Fibroblast of lung (primary cell): ENCODE measurements at regions not wholly inside any gene's neighbourhood (a gene's known extent, or its start where the extent isn't known, plus 50 kb on each side); places are given as distances from the start of the nearest gene placed in this dataset.

Source experiments
- DNase-seq, 2 donors: peaks; one replicate each; pipeline versions ENCODE4 v3.0.0 to v3.0.0-alpha.2; 2010; ENCODE audit warnings: low read depth in 2 of 2
- H2AFZ ChIP-seq: 2 replicates; pipeline ENCODE4 v1.5.1; 2012; ENCODE audit warnings: low read length, control low read depth, inconsistent platforms
- H3K27ac ChIP-seq: 2 replicates; pipeline ENCODE4 v1.5.1; 2011; ENCODE audit warnings: low read length, control low read depth; ENCODE audit not compliant: insufficient read depth
- H3K27me3 ChIP-seq: 2 replicates; pipeline ENCODE4 v1.5.1; 2011; ENCODE audit warnings: mild to moderate bottlenecking, low read length; ENCODE audit not compliant: control insufficient read depth, insufficient read depth
- H3K36me3 ChIP-seq: 2 replicates; pipeline ENCODE4 v1.5.1; 2011; ENCODE audit warnings: low read length; ENCODE audit not compliant: control insufficient read depth, insufficient read depth
- H3K4me1 ChIP-seq: 2 replicates; pipeline ENCODE4 v1.5.1; 2011; ENCODE audit warnings: low read length; ENCODE audit not compliant: control insufficient read depth, insufficient read depth; ENCODE audit errors: extremely low read depth
- H3K4me2 ChIP-seq: 2 replicates; pipeline ENCODE4 v1.5.1; 2011; ENCODE audit warnings: low read length, control low read depth; ENCODE audit not compliant: insufficient read depth; ENCODE audit errors: extremely low read depth
- H3K4me3 ChIP-seq, 4 experiments: fragments of 200-600 bp in 1 of 4; sonication (generic) in 1 of 4; replicated peaks in 1 of 4; 2 replicates each; pipeline ENCODE4 v1.5.1; 2011 to 2016; ENCODE audit warnings: low read length in 4 of 4, low read depth in 3 of 4, mild to moderate bottlenecking in 3 of 4, control low read depth in 2 of 4, inconsistent platforms in 1 of 4, mixed read lengths in 1 of 4; ENCODE audit not compliant: insufficient read depth in 1 of 4; ENCODE audit errors: control extremely low read depth in 1 of 4
- H3K79me2 ChIP-seq: 2 replicates; pipeline ENCODE4 v1.5.1; 2012; ENCODE audit warnings: mild to moderate bottlenecking, low read length, inconsistent platforms; ENCODE audit not compliant: control insufficient read depth, insufficient read depth
- H3K9ac ChIP-seq: 2 replicates; pipeline ENCODE4 v1.5.1; 2011; ENCODE audit warnings: mild to moderate bottlenecking, low read length, control low read depth; ENCODE audit not compliant: insufficient read depth
- H3K9me3 ChIP-seq: 2 replicates; pipeline ENCODE4 v1.5.1; 2012; ENCODE audit warnings: low read depth, low read length; ENCODE audit not compliant: control insufficient read depth, insufficient read depth
- H4K20me1 ChIP-seq: 2 replicates; pipeline ENCODE4 v1.5.1; 2011; ENCODE audit warnings: low read length; ENCODE audit not compliant: control insufficient read depth, insufficient read depth; ENCODE audit errors: extremely low read depth
- CTCF ChIP-seq, 2 donors: IDR thresholded peaks in 1 of 2; conservative IDR thresholded peaks in 1 of 2; 1 replicate in 1 of 2; 2 replicates in 1 of 2; pipeline ENCODE4 v1.5.1; 2011 to 2012; ENCODE audit warnings: low read length in 2 of 2, control low read depth in 1 of 2, inconsistent platforms in 1 of 2, low read depth in 1 of 2, mild to moderate bottlenecking in 1 of 2
- EZH2 ChIP-seq: IDR thresholded peaks from 2 replicates; pipeline ENCODE4 v1.5.1; 2012; ENCODE audit warnings: low read length, control low read depth, mild to moderate bottlenecking; ENCODE audit errors: missing control alignments

DNA sequence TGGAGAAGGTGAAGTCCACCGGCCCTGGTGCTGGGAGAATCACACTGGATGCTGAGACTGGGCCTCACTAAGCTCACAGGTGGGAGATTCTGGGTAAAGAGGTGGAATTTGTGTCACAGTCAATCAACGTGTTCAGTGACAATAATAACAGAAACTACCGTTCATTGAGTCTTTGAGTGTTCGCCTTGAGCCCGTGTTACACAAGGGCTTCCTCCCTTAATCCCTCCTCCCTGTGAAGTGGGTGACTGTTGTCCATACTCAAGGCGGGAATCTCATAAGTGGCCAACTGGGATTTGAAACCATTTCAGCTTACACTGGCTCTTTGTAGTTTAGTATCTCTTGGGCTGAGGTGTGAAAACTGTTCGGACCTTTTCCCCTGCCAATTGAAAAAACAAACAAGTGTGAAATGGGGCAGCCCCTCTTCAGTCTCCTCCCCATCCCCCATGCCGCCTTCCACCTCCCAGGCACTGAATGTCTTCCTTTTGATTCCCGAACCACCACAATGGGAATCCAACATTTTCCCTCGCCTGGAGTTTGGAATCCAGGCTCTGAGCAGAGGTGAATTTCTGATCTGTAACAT is 502.4 kb downstream of the MIAT start:
- Histone ChIP-seq H3K27ac (no peak overlapping the region), H3K36me3 (no peaks in the 10 kb centered on the region), H3K9me3 (no peaks in the 10 kb centered on the region), H3K4me2 (no peak overlapping the region), H4K20me1 (no peaks in the 10 kb centered on the region), H3K9ac (no peak overlapping the region), H3K4me1 (no peaks in the 10 kb centered on the region), H3K4me3 (no peak overlapping the region), H3K79me2 (no peaks in the 10 kb centered on the region), H2AFZ (no peak overlapping the region), H3K27me3 (peaks cover 14% of the 10 kb centered on the region)
- TF ChIP-seq CTCF (conservative IDR thresholded peaks at IDR 0.05 in 1 of 2, IDR thresholded peaks at IDR 0.05 in 1 of 2; ENCODE audit: low read depth in 1 of 2, low read length in 2 of 2) (no peak), EZH2 (no peak)
- DNase-seq = no peak

DNA sequence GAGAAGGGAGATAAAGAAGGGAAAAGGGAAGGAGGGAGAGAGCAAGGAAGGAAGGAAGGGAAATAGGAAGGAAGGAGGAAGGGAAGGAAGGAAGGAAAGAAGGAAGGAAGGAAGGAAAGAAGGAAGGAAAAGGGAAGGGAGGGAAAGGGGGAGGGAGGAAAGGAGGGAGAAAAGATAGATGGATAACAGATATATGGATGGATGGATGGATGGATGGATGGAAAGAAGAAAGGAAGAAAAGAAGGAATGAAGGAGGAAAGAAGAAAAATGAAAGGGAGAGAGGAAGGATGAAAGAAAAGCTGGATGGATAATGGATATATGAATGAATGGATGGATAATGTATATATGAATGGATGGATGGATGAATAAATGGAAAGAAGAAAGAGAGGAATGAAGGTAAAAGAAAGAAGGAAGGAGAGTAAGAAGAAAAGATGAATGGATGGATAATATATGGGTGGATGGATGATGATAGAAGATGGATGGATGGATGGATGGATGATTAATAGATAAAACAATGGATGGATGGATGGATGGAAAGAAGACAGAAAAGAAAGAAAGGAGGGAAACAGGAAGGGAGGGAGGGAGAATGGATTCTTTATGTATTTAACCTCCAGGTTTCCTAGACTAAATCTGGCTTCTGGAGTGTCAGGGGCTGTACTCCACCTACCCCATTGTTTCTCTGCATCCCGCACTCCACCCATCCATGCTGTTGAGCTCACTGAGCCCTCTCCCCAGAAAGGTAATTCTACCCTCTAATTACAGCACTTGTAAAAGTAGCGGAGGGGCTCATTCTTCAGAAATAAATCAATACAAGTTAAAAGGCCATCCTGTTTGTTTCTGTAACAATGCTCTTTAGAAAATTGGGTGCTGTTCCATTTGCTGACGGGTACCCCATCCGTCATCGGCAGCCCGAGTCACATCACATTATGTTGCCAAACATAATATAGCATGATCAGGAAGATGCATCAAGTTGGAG is 506.1 kb downstream of the MIAT start:
- no peak for DNase-seq
- Histone ChIP-seq H4K20me1 (no peaks in the 10 kb centered on the region), H3K79me2 (no peaks in the 10 kb centered on the region), H3K4me1 (no peaks in the 10 kb centered on the region), H3K27ac (no peak overlapping the region), H3K9me3 (no peaks in the 10 kb centered on the region), H3K36me3 (no peaks in the 10 kb centered on the region), H3K4me2 (no peak overlapping the region), H3K9ac (no peak overlapping the region), H3K4me3 (no peak overlapping the region), H3K27me3 (peaks cover 14% of the 10 kb centered on the region), H2AFZ (no peak overlapping the region)
- TF ChIP-seq CTCF (conservative IDR thresholded peaks at IDR 0.05 in 1 of 2, IDR thresholded peaks at IDR 0.05 in 1 of 2; ENCODE audit: low read depth in 1 of 2, low read length in 2 of 2) (no peak), EZH2 (no peak)

DNA sequence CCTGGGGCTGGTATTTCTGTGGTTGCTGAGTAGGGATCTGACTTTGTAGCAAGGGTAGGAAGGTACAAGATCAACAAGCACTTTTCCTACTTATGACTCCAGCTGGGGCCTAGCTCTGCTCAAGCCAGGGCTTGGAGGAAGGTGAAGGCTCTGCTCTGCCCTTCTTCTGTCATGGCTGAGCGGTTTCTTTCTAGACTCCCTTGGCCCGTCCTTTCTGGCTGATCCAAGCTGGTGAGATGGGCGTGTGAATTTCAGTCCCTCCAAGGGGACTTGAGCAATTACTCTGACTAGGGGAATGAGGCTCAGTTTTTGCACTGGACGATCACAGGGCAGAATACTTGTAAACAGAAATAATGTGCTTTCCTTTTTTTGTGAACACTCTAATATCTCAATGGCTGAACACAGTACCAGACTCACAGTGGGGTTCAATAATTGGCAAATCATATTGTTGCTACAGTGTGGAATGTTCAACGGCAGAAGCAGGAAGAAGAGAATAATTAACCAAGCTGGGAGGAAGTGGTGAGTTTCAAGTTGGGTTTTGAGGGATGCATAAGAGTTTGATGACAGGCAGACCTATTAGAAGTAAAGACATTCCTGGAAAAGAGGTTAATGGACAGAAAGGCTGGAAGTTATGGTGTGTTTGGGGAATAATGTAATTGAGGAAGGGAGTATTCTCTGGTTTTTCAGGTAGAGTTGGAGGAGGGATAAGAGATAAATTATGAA is 507.6 kb downstream of the MIAT start:
- no peak overlapping the region for H3K4me3 ChIP-seq
- no peaks in the 10 kb centered on the region for H3K9me3 ChIP-seq
- H2AFZ ChIP-seq = no peak overlapping the region
- H3K27ac ChIP-seq = no peak overlapping the region
- no peak overlapping the region for H3K9ac ChIP-seq
- no peaks in the 10 kb centered on the region for H4K20me1 ChIP-seq
- H3K79me2 ChIP-seq = no peaks in the 10 kb centered on the region
- no peak for DNase-seq
- no peak overlapping the region for H3K4me2 ChIP-seq
- TF ChIP-seq EZH2 (no peak), CTCF (conservative IDR thresholded peaks at IDR 0.05 in 1 of 2, IDR thresholded peaks at IDR 0.05 in 1 of 2; ENCODE audit: low read depth in 1 of 2, low read length in 2 of 2) (no peak)
- H3K27me3 ChIP-seq = peaks cover 11% of the 10 kb centered on the region
- H3K36me3 ChIP-seq = no peaks in the 10 kb centered on the region
- H3K4me1 ChIP-seq = peaks cover under 1% of the 10 kb centered on the region
